ENCODE measurements at regions not wholly inside any gene's neighbourhood (a gene's known extent, or its start where the extent isn't known, plus 50 kb on each side); places are given as distances from the start of the nearest gene placed in this dataset.

GRCh38 chr9:79447308-79447605 lies 124.5 kb upstream of the TLE4 start:
- H3K27ac ChIP-seq (ENCODE audit: low read depth, low read length) = no peak overlapping the region
- no peak overlapping the region for H3K9ac ChIP-seq (ENCODE audit: low read length)
- H3K9me3 ChIP-seq (ENCODE audit: control insufficient read depth, insufficient read depth, low read depth, low read length) = 0 out of 2 replicates have a peak, but pooled peaks cover under 1% of the 10 kb centered on the region
- H3K4me1 ChIP-seq (ENCODE audit: control insufficient read depth, insufficient read depth, low read length) = peaks cover 5% of the 10 kb centered on the region
- H3K27me3 ChIP-seq (ENCODE audit: control insufficient read depth, insufficient read depth, low read length) = no peaks in the 10 kb centered on the region
- no peaks in the 10 kb centered on the region for H3K36me3 ChIP-seq (ENCODE audit: control insufficient read depth, insufficient read depth, low read length)
- no peak overlapping the region for H3K4me3 ChIP-seq (ENCODE audit: low read depth, low read length)

GRCh38 chr9:79447762-79448161 lies 124.0 kb upstream of the TLE4 start:
- peaks cover 5% of the 10 kb centered on the region for H3K4me1 ChIP-seq (ENCODE audit: control insufficient read depth, insufficient read depth, low read length)
- H3K4me3 ChIP-seq (ENCODE audit: low read depth, low read length) = no peak overlapping the region
- H3K27me3 ChIP-seq (ENCODE audit: control insufficient read depth, insufficient read depth, low read length) = no peaks in the 10 kb centered on the region
- no peak overlapping the region for H3K9ac ChIP-seq (ENCODE audit: low read length)
- no peaks in the 10 kb centered on the region for H3K36me3 ChIP-seq (ENCODE audit: control insufficient read depth, insufficient read depth, low read length)
- no peak overlapping the region for H3K27ac ChIP-seq (ENCODE audit: low read depth, low read length)
- 0 out of 2 replicates have a peak, but pooled peaks cover 2% of the 10 kb centered on the region for H3K9me3 ChIP-seq (ENCODE audit: control insufficient read depth, insufficient read depth, low read depth, low read length)

GRCh38 chr9:79452265-79452664 lies 119.5 kb upstream of the TLE4 start:
- H3K4me1 ChIP-seq (ENCODE audit: control insufficient read depth, insufficient read depth, low read length) = peaks cover 5% of the 10 kb centered on the region
- H3K27me3 ChIP-seq (ENCODE audit: control insufficient read depth, insufficient read depth, low read length) = no peaks in the 10 kb centered on the region
- H3K36me3 ChIP-seq (ENCODE audit: control insufficient read depth, insufficient read depth, low read length) = no peaks in the 10 kb centered on the region
- no peak overlapping the region for H3K9ac ChIP-seq (ENCODE audit: low read length)
- H3K4me3 ChIP-seq (ENCODE audit: low read depth, low read length) = no peak overlapping the region
- no peak overlapping the region for H3K27ac ChIP-seq (ENCODE audit: low read depth, low read length)
- 0 out of 2 replicates have a peak, but pooled peaks cover 2% of the 10 kb centered on the region for H3K9me3 ChIP-seq (ENCODE audit: control insufficient read depth, insufficient read depth, low read depth, low read length)

GRCh38 chr9:79461712-79462111 lies 110.1 kb upstream of the TLE4 start:
- Histone ChIP-seq H3K4me1 (ENCODE audit: control insufficient read depth, insufficient read depth, low read length) (no peaks in the 10 kb centered on the region), H3K27me3 (ENCODE audit: control insufficient read depth, insufficient read depth, low read length) (no peaks in the 10 kb centered on the region), H3K36me3 (ENCODE audit: control insufficient read depth, insufficient read depth, low read length) (no peaks in the 10 kb centered on the region), H3K27ac (ENCODE audit: low read depth, low read length) (no peak overlapping the region), H3K9me3 (ENCODE audit: control insufficient read depth, insufficient read depth, low read depth, low read length) (no peaks in the 10 kb centered on the region), H3K9ac (ENCODE audit: low read length) (no peak overlapping the region), H3K4me3 (ENCODE audit: low read depth, low read length) (no peak overlapping the region)

- Histone ChIP-seq H3K9me3 (ENCODE audit: control insufficient read depth, insufficient read depth, low read depth, low read length) (no peaks in the 10 kb centered on the region), H3K27me3 (ENCODE audit: control insufficient read depth, insufficient read depth, low read length) (no peaks in the 10 kb centered on the region)
Measured at GRCh38 chr9:79465156-79465555, 106.6 kb upstream of the TLE4 start.

GRCh38 chr9:79469164-79469563 lies 102.6 kb upstream of the TLE4 start:
- no peaks in the 10 kb centered on the region for H3K27me3 ChIP-seq (ENCODE audit: control insufficient read depth, insufficient read depth, low read length)
- H3K9ac ChIP-seq (ENCODE audit: low read length) = no peak overlapping the region
- H3K9me3 ChIP-seq (ENCODE audit: control insufficient read depth, insufficient read depth, low read depth, low read length) = no peaks in the 10 kb centered on the region
- H3K27ac ChIP-seq (ENCODE audit: low read depth, low read length) = no peak overlapping the region
- H3K4me1 ChIP-seq (ENCODE audit: control insufficient read depth, insufficient read depth, low read length) = no peaks in the 10 kb centered on the region
- H3K4me3 ChIP-seq (ENCODE audit: low read depth, low read length) = no peak overlapping the region
- H3K36me3 ChIP-seq (ENCODE audit: control insufficient read depth, insufficient read depth, low read length) = no peaks in the 10 kb centered on the region

More at GRCh38 chr9:79465156-79465555, 106.6 kb upstream of the TLE4 start:
- Histone ChIP-seq H3K4me3 (ENCODE audit: low read depth, low read length) (no peak overlapping the region), H3K36me3 (ENCODE audit: control insufficient read depth, insufficient read depth, low read length) (no peaks in the 10 kb centered on the region), H3K9ac (ENCODE audit: low read length) (no peak overlapping the region), H3K4me1 (ENCODE audit: control insufficient read depth, insufficient read depth, low read length) (no peaks in the 10 kb centered on the region), H3K27ac (ENCODE audit: low read depth, low read length) (no peak overlapping the region)

- 0 out of 2 replicates have a peak, but pooled peaks cover 4% of the 10 kb centered on the region for H3K9me3 ChIP-seq (ENCODE audit: control insufficient read depth, insufficient read depth, low read depth, low read length)
- H3K27ac ChIP-seq (ENCODE audit: low read depth, low read length) = no peak overlapping the region
- H3K9ac ChIP-seq (ENCODE audit: low read length) = no peak overlapping the region
- H3K27me3 ChIP-seq (ENCODE audit: control insufficient read depth, insufficient read depth, low read length) = no peaks in the 10 kb centered on the region
- H3K4me1 ChIP-seq (ENCODE audit: control insufficient read depth, insufficient read depth, low read length) = no peaks in the 10 kb centered on the region
- no peaks in the 10 kb centered on the region for H3K36me3 ChIP-seq (ENCODE audit: control insufficient read depth, insufficient read depth, low read length)
- H3K4me3 ChIP-seq (ENCODE audit: low read depth, low read length) = no peak overlapping the region
Measured at GRCh38 chr9:79470954-79471353, 100.8 kb upstream of the TLE4 start.

GRCh38 chr9:79471580-79472543 lies 99.9 kb upstream of the TLE4 start:
- Histone ChIP-seq H3K27ac (ENCODE audit: low read depth, low read length) (no peak overlapping the region), H3K4me1 (ENCODE audit: control insufficient read depth, insufficient read depth, low read length) (no peaks in the 10 kb centered on the region), H3K4me3 (ENCODE audit: low read depth, low read length) (no peak overlapping the region), H3K9ac (ENCODE audit: low read length) (no peak overlapping the region), H3K36me3 (ENCODE audit: control insufficient read depth, insufficient read depth, low read length) (no peaks in the 10 kb centered on the region), H3K9me3 (ENCODE audit: control insufficient read depth, insufficient read depth, low read depth, low read length) (0 out of 2 replicates have a peak, but pooled peaks cover 4% of the 10 kb centered on the region), H3K27me3 (ENCODE audit: control insufficient read depth, insufficient read depth, low read length) (no peaks in the 10 kb centered on the region)

GRCh38 chr9:79473704-79474103 lies 98.1 kb upstream of the TLE4 start:
- Histone ChIP-seq H3K9me3 (ENCODE audit: control insufficient read depth, insufficient read depth, low read depth, low read length) (0 out of 2 replicates have a peak, but pooled peaks cover 4% of the 10 kb centered on the region), H3K36me3 (ENCODE audit: control insufficient read depth, insufficient read depth, low read length) (no peaks in the 10 kb centered on the region), H3K4me1 (ENCODE audit: control insufficient read depth, insufficient read depth, low read length) (0 out of 2 replicates have a peak, but pooled peaks cover 2% of the 10 kb centered on the region), H3K4me3 (ENCODE audit: low read depth, low read length) (no peak overlapping the region), H3K27ac (ENCODE audit: low read depth, low read length) (no peak overlapping the region), H3K9ac (ENCODE audit: low read length) (no peak overlapping the region), H3K27me3 (ENCODE audit: control insufficient read depth, insufficient read depth, low read length) (no peaks in the 10 kb centered on the region)

- Histone ChIP-seq H3K9ac (ENCODE audit: low read length) (no peak overlapping the region), H3K9me3 (ENCODE audit: control insufficient read depth, insufficient read depth, low read depth, low read length) (0 out of 2 replicates have a peak, but pooled peaks cover 4% of the 10 kb centered on the region), H3K4me3 (ENCODE audit: low read depth, low read length) (no peak overlapping the region), H3K27me3 (ENCODE audit: control insufficient read depth, insufficient read depth, low read length) (no peaks in the 10 kb centered on the region), H3K36me3 (ENCODE audit: control insufficient read depth, insufficient read depth, low read length) (no peaks in the 10 kb centered on the region), H3K4me1 (ENCODE audit: control insufficient read depth, insufficient read depth, low read length) (peaks cover 15% of the 10 kb centered on the region; the same call in 1 of the 2 replicates), H3K27ac (ENCODE audit: low read depth, low read length) (no peak overlapping the region)
Measured at GRCh38 chr9:79477241-79477840, 94.4 kb upstream of the TLE4 start.
